ENCODE measurements at regions not wholly inside any gene's neighbourhood (a gene's known extent, or its start where the extent isn't known, plus 50 kb on each side); places are given as distances from the start of the nearest gene placed in this dataset.

- DNase-seq (ENCODE audit: low read depth in 4 of 4, low spot score in 1 of 4) = no peak
Observed at GRCh38 chr9:2565676-2566340, 55.8 kb upstream of the VLDLR start.

- DNase-seq (ENCODE audit: low read depth in 4 of 4, low spot score in 1 of 4) = no peak
Observed at GRCh38 chr9:2567922-2568321, 53.7 kb upstream of the VLDLR start.

- no peak for DNase-seq (ENCODE audit: low read depth in 4 of 4, low spot score in 1 of 4)
Observed at GRCh38 chr9:2568689-2569088, 52.9 kb upstream of the VLDLR start.

- DNase-seq (ENCODE audit: low read depth in 4 of 4, low spot score in 1 of 4) = peak in 2 of 4 experiments; percentile 1 to 11
Observed at GRCh38 chr9:2570615-2571479, 50.7 kb upstream of the VLDLR start.
